ENCODE measurements at regions not wholly inside any gene's neighbourhood (a gene's known extent, or its start where the extent isn't known, plus 50 kb on each side); places are given as distances from the start of the nearest gene placed in this dataset.

DNA sequence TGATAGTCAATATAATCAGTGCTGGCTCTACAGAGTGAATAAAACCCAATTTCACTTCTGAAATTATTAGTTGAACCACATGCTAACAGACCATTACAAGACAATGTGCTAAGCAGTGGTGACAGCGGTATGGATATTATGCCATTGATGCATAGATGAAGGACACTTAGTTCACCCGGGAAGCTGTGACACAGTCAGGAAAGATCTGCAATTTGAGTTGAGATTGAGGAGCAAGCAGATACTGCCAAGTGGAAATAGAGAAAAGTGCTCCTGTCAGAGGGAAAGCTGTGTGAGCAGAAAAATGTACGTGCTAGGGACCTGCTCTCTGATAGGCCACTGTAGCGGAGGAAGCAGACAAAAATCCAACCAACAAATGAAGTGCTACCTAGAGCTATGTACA is 529.5 kb upstream of the CDH2 start:
- H3K27ac ChIP-seq (ENCODE audit: insufficient read depth, low read length) = no peak overlapping the region
- no peaks in the 10 kb centered on the region for H3K9me3 ChIP-seq (ENCODE audit: control insufficient read depth, insufficient read depth, low read depth, low read length)
- H3K79me2 ChIP-seq (ENCODE audit: control insufficient read depth, insufficient read depth, low read length) = no peaks in the 10 kb centered on the region
- no peak for DNase-seq (ENCODE audit: low read depth in 2 of 2)
- H4K20me1 ChIP-seq (ENCODE audit: control insufficient read depth, extremely low read depth, insufficient read depth, low read length) = no peaks in the 10 kb centered on the region
- no peak overlapping the region for H3K4me3 ChIP-seq (replicated peaks in 1 of 4; ENCODE audit: control extremely low read depth in 1 of 4, insufficient read depth in 1 of 4, low read depth in 3 of 4, low read length in 4 of 4)
- no peak overlapping the region for H3K4me2 ChIP-seq (ENCODE audit: extremely low read depth, insufficient read depth, low read length)
- H2AFZ ChIP-seq (ENCODE audit: low read length) = no peak overlapping the region
- no peaks in the 10 kb centered on the region for H3K4me1 ChIP-seq (ENCODE audit: control insufficient read depth, extremely low read depth, insufficient read depth, low read length)
- TF ChIP-seq, protein P1, sequence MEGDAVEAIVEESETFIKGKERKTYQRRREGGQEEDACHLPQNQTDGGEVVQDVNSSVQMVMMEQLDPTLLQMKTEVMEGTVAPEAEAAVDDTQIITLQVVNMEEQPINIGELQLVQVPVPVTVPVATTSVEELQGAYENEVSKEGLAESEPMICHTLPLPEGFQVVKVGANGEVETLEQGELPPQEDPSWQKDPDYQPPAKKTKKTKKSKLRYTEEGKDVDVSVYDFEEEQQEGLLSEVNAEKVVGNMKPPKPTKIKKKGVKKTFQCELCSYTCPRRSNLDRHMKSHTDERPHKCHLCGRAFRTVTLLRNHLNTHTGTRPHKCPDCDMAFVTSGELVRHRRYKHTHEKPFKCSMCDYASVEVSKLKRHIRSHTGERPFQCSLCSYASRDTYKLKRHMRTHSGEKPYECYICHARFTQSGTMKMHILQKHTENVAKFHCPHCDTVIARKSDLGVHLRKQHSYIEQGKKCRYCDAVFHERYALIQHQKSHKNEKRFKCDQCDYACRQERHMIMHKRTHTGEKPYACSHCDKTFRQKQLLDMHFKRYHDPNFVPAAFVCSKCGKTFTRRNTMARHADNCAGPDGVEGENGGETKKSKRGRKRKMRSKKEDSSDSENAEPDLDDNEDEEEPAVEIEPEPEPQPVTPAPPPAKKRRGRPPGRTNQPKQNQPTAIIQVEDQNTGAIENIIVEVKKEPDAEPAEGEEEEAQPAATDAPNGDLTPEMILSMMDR (conservative IDR thresholded peaks at IDR 0.05 in 1 of 2, IDR thresholded peaks at IDR 0.05 in 1 of 2; ENCODE audit: low read depth in 1 of 2, low read length in 2 of 2) = no peak
- no peak for TF ChIP-seq EZH2 (IDR thresholded peaks at IDR 0.05; ENCODE audit: low read length, missing control alignments)
- H3K9ac ChIP-seq (ENCODE audit: insufficient read depth, low read length) = no peak overlapping the region
- H3K27me3 ChIP-seq (ENCODE audit: control insufficient read depth, insufficient read depth, low read length) = no peaks in the 10 kb centered on the region
- no peaks in the 10 kb centered on the region for H3K36me3 ChIP-seq (ENCODE audit: control insufficient read depth, insufficient read depth, low read length)

GRCh38 chr18:28705482-28705881 is 528.6 kb upstream of the CDH2 start:
- Histone ChIP-seq H3K9me3 (ENCODE audit: control insufficient read depth, insufficient read depth, low read depth, low read length) (no peaks in the 10 kb centered on the region), H3K27ac (ENCODE audit: insufficient read depth, low read length) (no peak overlapping the region), H3K36me3 (ENCODE audit: control insufficient read depth, insufficient read depth, low read length) (no peaks in the 10 kb centered on the region), H4K20me1 (ENCODE audit: control insufficient read depth, extremely low read depth, insufficient read depth, low read length) (no peaks in the 10 kb centered on the region), H3K79me2 (ENCODE audit: control insufficient read depth, insufficient read depth, low read length) (no peaks in the 10 kb centered on the region), H3K9ac (ENCODE audit: insufficient read depth, low read length) (no peak overlapping the region), H3K27me3 (ENCODE audit: control insufficient read depth, insufficient read depth, low read length) (no peaks in the 10 kb centered on the region), H2AFZ (ENCODE audit: low read length) (no peak overlapping the region), H3K4me2 (ENCODE audit: extremely low read depth, insufficient read depth, low read length) (no peak overlapping the region), H3K4me3 (replicated peaks in 1 of 4; ENCODE audit: control extremely low read depth in 1 of 4, insufficient read depth in 1 of 4, low read depth in 3 of 4, low read length in 4 of 4) (no peak overlapping the region), H3K4me1 (ENCODE audit: control insufficient read depth, extremely low read depth, insufficient read depth, low read length) (no peaks in the 10 kb centered on the region)
- TF ChIP-seq, protein P1 (conservative IDR thresholded peaks at IDR 0.05 in 1 of 2, IDR thresholded peaks at IDR 0.05 in 1 of 2; ENCODE audit: low read depth in 1 of 2, low read length in 2 of 2) = no peak
- no peak for TF ChIP-seq EZH2 (IDR thresholded peaks at IDR 0.05; ENCODE audit: low read length, missing control alignments)
- DNase-seq (ENCODE audit: low read depth in 2 of 2) = no peak

DNA sequence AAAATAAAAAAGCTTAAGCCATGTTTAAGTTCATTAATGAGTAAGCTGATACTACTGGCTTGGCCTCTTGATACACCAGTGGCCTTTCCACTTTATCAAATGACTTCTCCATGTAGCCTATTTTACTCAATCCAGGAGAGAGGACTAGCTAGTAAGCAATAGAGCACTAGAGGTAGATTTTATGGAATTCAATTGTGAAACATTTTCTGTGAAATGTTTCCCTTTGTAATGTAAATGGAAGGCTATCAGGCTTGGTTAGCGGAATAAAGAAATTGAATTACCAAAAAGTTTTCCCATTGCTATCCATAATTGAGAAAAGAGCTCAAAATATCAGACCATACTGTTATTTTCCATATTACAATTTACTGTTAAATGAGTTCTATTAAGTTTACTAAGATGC is 515.4 kb upstream of the CDH2 start:
- no peak overlapping the region for H3K9ac ChIP-seq (ENCODE audit: insufficient read depth, low read length)
- no peak overlapping the region for H3K4me2 ChIP-seq (ENCODE audit: extremely low read depth, insufficient read depth, low read length)
- H3K9me3 ChIP-seq (ENCODE audit: control insufficient read depth, insufficient read depth, low read depth, low read length) = no peaks in the 10 kb centered on the region
- H3K79me2 ChIP-seq (ENCODE audit: control insufficient read depth, insufficient read depth, low read length) = no peaks in the 10 kb centered on the region
- no peak for DNase-seq (ENCODE audit: low read depth in 2 of 2)
- H3K27me3 ChIP-seq (ENCODE audit: control insufficient read depth, insufficient read depth, low read length) = no peaks in the 10 kb centered on the region
- H3K4me3 ChIP-seq (replicated peaks in 1 of 4; ENCODE audit: control extremely low read depth in 1 of 4, insufficient read depth in 1 of 4, low read depth in 3 of 4, low read length in 4 of 4) = no peak overlapping the region
- no peaks in the 10 kb centered on the region for H4K20me1 ChIP-seq (ENCODE audit: control insufficient read depth, extremely low read depth, insufficient read depth, low read length)
- no peaks in the 10 kb centered on the region for H3K4me1 ChIP-seq (ENCODE audit: control insufficient read depth, extremely low read depth, insufficient read depth, low read length)
- no peak overlapping the region for H2AFZ ChIP-seq (ENCODE audit: low read length)
- no peak for TF ChIP-seq EZH2 (IDR thresholded peaks at IDR 0.05; ENCODE audit: low read length, missing control alignments)
- TF ChIP-seq, protein P1 (conservative IDR thresholded peaks at IDR 0.05 in 1 of 2, IDR thresholded peaks at IDR 0.05 in 1 of 2; ENCODE audit: low read depth in 1 of 2, low read length in 2 of 2) = no peak
- H3K27ac ChIP-seq (ENCODE audit: insufficient read depth, low read length) = no peak overlapping the region
- no peaks in the 10 kb centered on the region for H3K36me3 ChIP-seq (ENCODE audit: control insufficient read depth, insufficient read depth, low read length)

Data from fibroblast of lung (primary cell).